H1 (cell line): ENCODE measurements at regions not wholly inside any gene's neighbourhood (a gene's known extent, or its start where the extent isn't known, plus 50 kb on each side); places are given as distances from the start of the nearest gene placed in this dataset.

ENCODE experiments used
- CTCF ChIA-PET: fragments of 300-600 bp; sonication (Branson Sonifier 250); formaldehyde crosslinking; loops from one replicate; lab custom pipeline; 2021; ENCODE audit not compliant: partially characterized antibody; lab: Charles Lee
- POLR2A ChIA-PET: fragments of 300-600 bp; sonication (Branson Sonifier 250); formaldehyde crosslinking; loops from one replicate; lab custom pipeline; 2021; ENCODE audit warnings: inconsistent platforms; ENCODE audit not compliant: partially characterized antibody; lab: Charles Lee
- DNase-seq, 2 experiments: peaks; one replicate each; pipeline versions ENCODE4 v3.0.0 to v3.0.0-alpha.2; 2010 to 2022; ENCODE audit warnings: low spot score in 2 of 2, low read depth in 1 of 2, mixed read lengths in 1 of 2
- FAIRE-seq: peaks from 2 replicates; lab custom pipeline; 2011; peaks lifted over from hg19 to GRCh38; lab: Jason Lieb, UNC
- H2AFZ ChIP-seq: 2 replicates; pipeline ENCODE4 v1.8.1; 2012; ENCODE audit warnings: low read length, inconsistent platforms
- H2AK5ac ChIP-seq: 2 replicates; pipeline ENCODE4 v1.6.1; 2013; ENCODE audit warnings: low read depth, low read length
- H2BK120ac ChIP-seq: replicated peaks from 2 replicates; pipeline ENCODE3; 2013; ENCODE audit warnings: low read depth, low read length, inconsistent platforms
- H2BK12ac ChIP-seq: 2 replicates; pipeline ENCODE4 v1.6.1; 2013; ENCODE audit warnings: low read depth, low read length
- H2BK15ac ChIP-seq: 2 replicates; pipeline ENCODE4 v1.6.1; 2013; ENCODE audit warnings: low read length
- H2BK20ac ChIP-seq: 2 replicates; pipeline ENCODE4 v1.6.1; 2013; ENCODE audit warnings: low read length
- H2BK5ac ChIP-seq: 2 replicates; pipeline ENCODE4 v1.6.1; 2013; ENCODE audit warnings: low read depth, low read length
- H3K14ac ChIP-seq: 2 replicates; pipeline ENCODE4 v1.6.1; 2013; ENCODE audit warnings: inconsistent platforms; ENCODE audit not compliant: insufficient read length
- H3K18ac ChIP-seq: 2 replicates; pipeline ENCODE4 v1.6.1; 2013; ENCODE audit warnings: low read length; ENCODE audit errors: extremely low read depth
- H3K23ac ChIP-seq: 2 replicates; pipeline ENCODE4 v1.6.1; 2013; ENCODE audit warnings: inconsistent platforms; ENCODE audit not compliant: insufficient read length
- H3K23me2 ChIP-seq: 2 replicates; pipeline ENCODE4 v1.6.1; 2013; ENCODE audit warnings: low read depth, low read length
- H3K27ac ChIP-seq: 2 replicates; pipeline ENCODE4 v1.6.1; 2011; ENCODE audit warnings: low read depth, low read length, inconsistent platforms
- H3K27me3 ChIP-seq, 4 experiments: replicated peaks in 1 of 4; 1 replicate in 1 of 4; 2 replicates in 3 of 4; pipeline versions ENCODE4 v1.6.1 to v1.8.1; 2011 to 2013; ENCODE audit warnings: low read length in 3 of 4, mild to moderate bottlenecking in 3 of 4, inconsistent platforms in 2 of 4, mixed read lengths in 2 of 4, moderate library complexity in 1 of 4; ENCODE audit not compliant: control insufficient read depth in 3 of 4, insufficient read depth in 3 of 4; ENCODE audit errors: extremely low read depth in 1 of 4
- H3K36me3 ChIP-seq, 4 experiments: 2 replicates each; pipeline versions ENCODE4 v1.6.1 to v1.8.1; 2011 to 2013; ENCODE audit warnings: mild to moderate bottlenecking in 4 of 4, low read length in 3 of 4, moderate library complexity in 2 of 4, control low read depth in 1 of 4, inconsistent platforms in 1 of 4; ENCODE audit not compliant: insufficient read depth in 4 of 4, control insufficient read depth in 2 of 4
- H3K4ac ChIP-seq: replicated peaks from 2 replicates; pipeline ENCODE3; 2013; ENCODE audit warnings: low read length, low read depth, mixed read lengths, inconsistent platforms; ENCODE audit not compliant: insufficient read length
- H3K4me1 ChIP-seq, 4 experiments: replicated peaks in 1 of 4; 1 replicate in 1 of 4; 2 replicates in 3 of 4; pipeline versions ENCODE4 v1.6.1 to v1.8.1; 2011 to 2013; ENCODE audit warnings: low read length in 3 of 4, inconsistent platforms in 2 of 4, mixed read lengths in 1 of 4; ENCODE audit not compliant: insufficient read depth in 4 of 4, control insufficient read depth in 3 of 4
- H3K4me2 ChIP-seq, 2 experiments: 2 replicates each; pipeline versions ENCODE4 v1.6.1 to v1.8.1; 2011 to 2013; ENCODE audit warnings: low read depth in 2 of 2, low read length in 2 of 2, control low read depth in 1 of 2, inconsistent platforms in 1 of 2, mild to moderate bottlenecking in 1 of 2; ENCODE audit not compliant: insufficient read depth in 1 of 2
- H3K4me3 ChIP-seq, 4 experiments: fragments of 200-600, 300-600 bp in 1 of 4; sonication (generic), shearing (Covaris generic), sonication (Bioruptor Twin) in 1 of 4; 2 replicates each; pipeline versions ENCODE4 v1.5.1 to v1.8.1; 2011 to 2016; ENCODE audit warnings: low read length in 4 of 4, low read depth in 3 of 4, control low read depth in 2 of 4, inconsistent platforms in 2 of 4, mild to moderate bottlenecking in 2 of 4, mixed read lengths in 1 of 4, moderate library complexity in 1 of 4; ENCODE audit not compliant: insufficient read depth in 2 of 4; ENCODE audit errors: extremely low read depth in 1 of 4
- H3K56ac ChIP-seq: replicated peaks from 2 replicates; pipeline ENCODE3; 2013; ENCODE audit warnings: low read depth, mild to moderate bottlenecking, mixed read lengths, low read length, inconsistent platforms; ENCODE audit not compliant: insufficient read length
- H3K79me1 ChIP-seq: 2 replicates; pipeline ENCODE4 v1.6.1; 2013; ENCODE audit warnings: low read depth, low read length, control low read depth
- H3K79me2 ChIP-seq, 2 experiments: 2 replicates each; pipeline versions ENCODE4 v1.6.1 to v1.8.1; 2012 to 2013; ENCODE audit warnings: low read length in 2 of 2, mild to moderate bottlenecking in 2 of 2, inconsistent platforms in 1 of 2; ENCODE audit not compliant: insufficient read depth in 2 of 2, control insufficient read depth in 1 of 2
- H3K9ac ChIP-seq, 4 experiments: replicated peaks in 1 of 4; 1 replicate in 1 of 4; 2 replicates in 3 of 4; pipeline versions ENCODE4 v1.6.1 to v1.8.1; 2011 to 2013; ENCODE audit warnings: low read depth in 3 of 4, low read length in 3 of 4, control low read depth in 2 of 4, mild to moderate bottlenecking in 2 of 4, moderate library complexity in 2 of 4, inconsistent platforms in 1 of 4; ENCODE audit errors: extremely low read depth in 1 of 4
- H3K9me3 ChIP-seq, 2 experiments: 2 replicates each; pipeline versions ENCODE4 v1.6.1 to v1.8.1; 2012 to 2013; ENCODE audit warnings: mild to moderate bottlenecking in 2 of 2, moderate library complexity in 2 of 2, control low read depth in 1 of 2, inconsistent platforms in 1 of 2, low read depth in 1 of 2, low read length in 1 of 2, mixed read lengths in 1 of 2; ENCODE audit not compliant: insufficient read depth in 2 of 2
- H4K20me1 ChIP-seq, 2 experiments: replicated peaks in 1 of 2; 2 replicates each; pipeline versions ENCODE3 to v1.8.1; 2011 to 2013; ENCODE audit warnings: inconsistent platforms in 2 of 2, low read length in 2 of 2, mild to moderate bottlenecking in 1 of 2; ENCODE audit not compliant: insufficient read depth in 2 of 2, control insufficient read depth in 1 of 2
- H4K5ac ChIP-seq: 2 replicates; pipeline ENCODE4 v1.6.1; 2013; ENCODE audit warnings: low read length, low read depth, mixed read lengths, inconsistent platforms; ENCODE audit not compliant: insufficient read length
- H4K8ac ChIP-seq: 2 replicates; pipeline ENCODE4 v1.8.0; 2013; ENCODE audit warnings: mild to moderate bottlenecking, moderate library complexity, low read length, inconsistent platforms; ENCODE audit not compliant: insufficient read depth; ENCODE audit errors: extremely low read depth
- H4K91ac ChIP-seq: replicated peaks from 2 replicates; pipeline ENCODE3; 2013; ENCODE audit warnings: low read length, mixed read lengths, inconsistent platforms; ENCODE audit not compliant: insufficient read length
- ASH2L ChIP-seq: fragments of 200-600, 300-600 bp; sonication (generic); IDR thresholded peaks from one replicate; pipeline ENCODE4 v1.7.1; 2017; ENCODE audit warnings: low read length
- BCL11A ChIP-seq, 2 experiments: IDR thresholded peaks; one replicate each; pipeline ENCODE4 v1.6.1; 2011; ENCODE audit warnings: low read depth in 2 of 2, low read length in 2 of 2, mild to moderate bottlenecking in 2 of 2
- CREB1 ChIP-seq: IDR thresholded peaks from 2 replicates; pipeline ENCODE4 v1.6.1; 2012; ENCODE audit warnings: inconsistent platforms
- POU5F1 ChIP-seq: IDR thresholded peaks from 2 replicates; pipeline ENCODE4 v1.6.1; 2011; ENCODE audit warnings: low read depth, mild to moderate bottlenecking, low read length, moderate library complexity
- SAP30 ChIP-seq: fragments of 300-600 bp; sonication (generic); IDR thresholded peaks from 2 replicates; pipeline ENCODE4 v1.7.1; 2012; ENCODE audit warnings: low read length, moderate library complexity, mild to moderate bottlenecking, inconsistent platforms; ENCODE audit not compliant: insufficient read depth, insufficient replicate concordance
- TCF12 ChIP-seq: IDR thresholded peaks from 2 replicates; pipeline ENCODE4 v1.6.1; 2011; ENCODE audit warnings: low read depth, mild to moderate bottlenecking, low read length
- YY1 ChIP-seq: IDR thresholded peaks from 2 replicates; pipeline ENCODE4 v1.6.1; 2011; ENCODE audit warnings: low read depth, mild to moderate bottlenecking, low read length
- ZNF274 ChIP-seq: IDR thresholded peaks from 2 replicates; pipeline ENCODE4 v1.7.0; 2012; ENCODE audit warnings: low read length, borderline replicate concordance; ENCODE audit errors: extremely low read depth
- WGBS, 2 experiments: shearing (Covaris generic) in 1 of 2; methylation state at CpG; one replicate each; pipeline versions ENCODE4 v1.1.6 to v1.1.7; 2013 to 2015; ENCODE audit warnings: low lambda C conversion rate in 2 of 2, mixed read lengths in 2 of 2, inconsistent platforms in 1 of 2, low coverage in 1 of 2, missing lambda C conversion rate in 1 of 2; ENCODE audit not compliant: insufficient replicate concordance in 2 of 2, insufficient coverage in 1 of 2, insufficient read length in 1 of 2; ENCODE audit errors: extremely low coverage in 1 of 2, missing lambda C conversion rate in 1 of 2; 5-methylcytosine and 5-hydroxymethylcytosine counted together
- TF ChIP-seq, protein P1 (sequence below): IDR thresholded peaks from 2 replicates; pipeline ENCODE4 v1.6.1; 2011; ENCODE audit warnings: low read length, improper control_type of control experiment

DNA sequence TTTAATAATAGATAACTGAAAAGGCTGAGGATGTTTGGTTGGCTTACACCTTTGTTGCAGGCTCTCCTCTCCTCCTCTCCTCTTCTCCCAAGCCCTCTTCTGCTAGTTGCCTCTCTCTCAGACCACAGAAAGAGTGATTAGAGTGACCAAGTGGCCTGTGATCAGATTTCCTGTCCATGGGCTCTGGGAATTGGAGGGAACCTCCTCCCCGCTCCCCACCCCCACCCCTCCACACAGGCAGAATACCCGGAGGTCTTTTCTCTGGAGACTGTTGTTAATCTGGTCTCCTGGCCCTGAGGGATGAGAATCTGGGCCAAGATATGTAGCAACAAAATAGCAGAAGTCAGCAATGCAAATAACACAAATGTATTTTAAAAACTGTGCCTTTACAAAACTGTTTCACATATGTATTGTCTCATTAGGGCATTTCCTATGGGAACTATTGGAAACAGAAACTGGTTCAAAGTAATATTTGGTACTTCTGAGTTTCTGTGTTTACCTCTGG, 361.3 kb downstream of the NR2F1-AS1 start:
- Histone ChIP-seq H3K18ac (no peak overlapping the region), H3K23ac (no peak overlapping the region), H3K79me1 (no peaks in the 10 kb centered on the region), H4K91ac (no peak overlapping the region), H2AFZ (no peak overlapping the region), H3K9me3 (no peaks in the 10 kb centered on the region), H3K4me2 (no peak overlapping the region), H3K9ac (no peak overlapping the region), H3K4me3 (no peak overlapping the region), H2BK120ac (no peak overlapping the region), H3K36me3 (no peaks in the 10 kb centered on the region), H3K14ac (no peak overlapping the region), H2BK12ac (no peak overlapping the region), H2BK15ac (no peak overlapping the region), H2BK5ac (no peak overlapping the region), H4K5ac (no peak overlapping the region), H3K79me2 (no peaks in the 10 kb centered on the region), H3K23me2 (no peaks in the 10 kb centered on the region), H4K8ac (no peak overlapping the region), H3K27ac (no peak overlapping the region), H4K20me1 (no peaks in the 10 kb centered on the region), H3K4ac (no peak overlapping the region), H3K4me1 (no peaks in the 10 kb centered on the region), H3K56ac (no peak overlapping the region), H2BK20ac (no peak overlapping the region), H2AK5ac (no peak overlapping the region), H3K27me3 (no peaks in the 10 kb centered on the region)
- ChIA-PET POLR2A (no interaction called here), CTCF (interaction anchor here (0.6 to 1.2 kb wide), 2 partner anchors 92 to 183 kb away, joined by 3 read pairs; no protein-coding TSS in a partner anchor)
- FAIRE-seq = no peak
- DNase-seq = no peak
- WGBS, 2 experiments = 100% methylated on average over 1 of the region's 2 CpGs; no CpG with 5 or more reads in 1 of the 2 experiments
- TF ChIP-seq BCL11A (IDR thresholded peaks at IDR 0.05; ENCODE audit: low read depth in 2 of 2, low read length in 2 of 2) (no peak), POU5F1 (no peak), ASH2L (no peak), SAP30 (no peak), TCF12 (no peak), ZNF274 (no peak), CREB1 (no peak), YY1 (no peak)
- TF ChIP-seq, protein P1, sequence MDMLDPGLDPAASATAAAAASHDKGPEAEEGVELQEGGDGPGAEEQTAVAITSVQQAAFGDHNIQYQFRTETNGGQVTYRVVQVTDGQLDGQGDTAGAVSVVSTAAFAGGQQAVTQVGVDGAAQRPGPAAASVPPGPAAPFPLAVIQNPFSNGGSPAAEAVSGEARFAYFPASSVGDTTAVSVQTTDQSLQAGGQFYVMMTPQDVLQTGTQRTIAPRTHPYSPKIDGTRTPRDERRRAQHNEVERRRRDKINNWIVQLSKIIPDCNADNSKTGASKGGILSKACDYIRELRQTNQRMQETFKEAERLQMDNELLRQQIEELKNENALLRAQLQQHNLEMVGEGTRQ = no peak
